ENCODE measurements at regions not wholly inside any gene's neighbourhood (a gene's known extent, or its start where the extent isn't known, plus 50 kb on each side); places are given as distances from the start of the nearest gene placed in this dataset.

DNA sequence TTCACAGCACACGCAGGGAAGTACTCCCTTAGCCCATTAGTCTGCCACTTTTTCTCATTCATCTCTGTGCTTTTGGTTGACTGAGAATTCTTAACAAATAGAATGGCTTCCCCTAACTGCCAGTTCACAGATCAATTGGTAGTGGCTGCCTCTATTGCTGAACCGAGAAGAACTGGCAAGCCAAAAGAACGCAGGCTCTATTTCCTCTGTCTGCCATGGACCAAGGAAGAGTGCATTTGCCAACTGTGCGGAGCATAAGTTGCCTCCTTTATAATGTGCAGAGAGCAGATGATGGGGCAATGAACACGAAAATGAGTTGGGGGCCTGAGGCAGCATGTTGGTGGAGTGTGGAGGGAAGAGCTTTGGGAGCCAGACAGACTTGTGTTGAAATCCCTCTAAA is 483.1 kb upstream of the CAMK1G start:
- no peak for DNase-seq
- Mint-ChIP-seq H3K9me3 (no peaks in the 10 kb centered on the region), H3K4me3 (no peak overlapping the region), H3K36me3 (ENCODE audit: low read depth) (no peaks in the 10 kb centered on the region), H3K4me1 (peaks cover 56% of the 10 kb centered on the region), H3K27ac (no peak overlapping the region), H3K27me3 (ENCODE audit: insufficient read depth) (no peaks in the 10 kb centered on the region)
- Histone ChIP-seq H3K4me1 (ENCODE audit: control insufficient read depth, insufficient read depth, low read length) (peaks cover 15% of the 10 kb centered on the region), H3K4me3 (ENCODE audit: low read length) (no peak overlapping the region), H3K27ac (ENCODE audit: low read depth, low read length) (no peak overlapping the region), H3K36me3 (ENCODE audit: control insufficient read depth, insufficient read depth, low read length) (no peaks in the 10 kb centered on the region), H3K9ac (ENCODE audit: extremely low read depth, low read length, poor library complexity, severe bottlenecking) (no peak overlapping the region), H3K9me3 (ENCODE audit: control insufficient read depth, low read length) (no peaks in the 10 kb centered on the region), H3K27me3 (ENCODE audit: control insufficient read depth, insufficient read depth, low read length, poor library complexity, severe bottlenecking) (no peaks in the 10 kb centered on the region)
- TF ChIP-seq, protein P1, sequence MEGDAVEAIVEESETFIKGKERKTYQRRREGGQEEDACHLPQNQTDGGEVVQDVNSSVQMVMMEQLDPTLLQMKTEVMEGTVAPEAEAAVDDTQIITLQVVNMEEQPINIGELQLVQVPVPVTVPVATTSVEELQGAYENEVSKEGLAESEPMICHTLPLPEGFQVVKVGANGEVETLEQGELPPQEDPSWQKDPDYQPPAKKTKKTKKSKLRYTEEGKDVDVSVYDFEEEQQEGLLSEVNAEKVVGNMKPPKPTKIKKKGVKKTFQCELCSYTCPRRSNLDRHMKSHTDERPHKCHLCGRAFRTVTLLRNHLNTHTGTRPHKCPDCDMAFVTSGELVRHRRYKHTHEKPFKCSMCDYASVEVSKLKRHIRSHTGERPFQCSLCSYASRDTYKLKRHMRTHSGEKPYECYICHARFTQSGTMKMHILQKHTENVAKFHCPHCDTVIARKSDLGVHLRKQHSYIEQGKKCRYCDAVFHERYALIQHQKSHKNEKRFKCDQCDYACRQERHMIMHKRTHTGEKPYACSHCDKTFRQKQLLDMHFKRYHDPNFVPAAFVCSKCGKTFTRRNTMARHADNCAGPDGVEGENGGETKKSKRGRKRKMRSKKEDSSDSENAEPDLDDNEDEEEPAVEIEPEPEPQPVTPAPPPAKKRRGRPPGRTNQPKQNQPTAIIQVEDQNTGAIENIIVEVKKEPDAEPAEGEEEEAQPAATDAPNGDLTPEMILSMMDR (conservative IDR thresholded peaks at IDR 0.05) = no peak
- WGBS, 2 experiments (ENCODE audit: insufficient coverage in 1 of 2, insufficient read length in 1 of 2) = 93 to 95% methylated on average over 4 to 5 of the region's 5 CpGs

DNA sequence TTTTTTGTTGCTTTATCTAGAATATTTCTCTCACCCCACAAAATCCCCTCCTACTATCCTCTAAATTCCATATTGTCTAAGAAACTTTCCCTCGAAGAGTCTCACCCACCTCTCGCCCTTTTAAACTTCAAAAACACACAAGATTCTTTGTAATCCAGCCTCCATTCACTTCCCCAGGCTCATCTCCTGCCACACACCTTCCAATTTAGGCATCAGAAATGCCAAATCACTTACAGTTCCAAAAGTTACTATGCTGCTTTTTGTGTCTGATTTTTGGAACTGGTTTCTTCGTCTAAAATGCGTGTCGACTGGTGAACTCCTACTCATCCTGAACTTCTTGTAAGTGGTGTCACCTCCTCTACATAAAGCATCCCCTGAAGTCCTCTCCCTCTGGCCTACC is 482.4 kb upstream of the CAMK1G start:
- H3K4me3 Mint-ChIP-seq = no peak overlapping the region
- no peak overlapping the region for H3K27ac Mint-ChIP-seq
- H3K27me3 Mint-ChIP-seq (ENCODE audit: insufficient read depth) = no peaks in the 10 kb centered on the region
- H3K27ac ChIP-seq (ENCODE audit: low read depth, low read length) = no peak overlapping the region
- peaks cover 15% of the 10 kb centered on the region for H3K4me1 ChIP-seq (ENCODE audit: control insufficient read depth, insufficient read depth, low read length)
- 88 to 94% methylated on average over 5 of the region's 5 CpGs for WGBS, 2 experiments (ENCODE audit: insufficient coverage in 1 of 2, insufficient read length in 1 of 2)
- H3K9me3 ChIP-seq (ENCODE audit: control insufficient read depth, low read length) = no peaks in the 10 kb centered on the region
- H3K36me3 ChIP-seq (ENCODE audit: control insufficient read depth, insufficient read depth, low read length) = no peaks in the 10 kb centered on the region
- no peak for DNase-seq
- H3K4me1 Mint-ChIP-seq = peaks cover 57% of the 10 kb centered on the region
- no peaks in the 10 kb centered on the region for H3K9me3 Mint-ChIP-seq
- TF ChIP-seq, protein P1 (conservative IDR thresholded peaks at IDR 0.05) = no peak
- no peak overlapping the region for H3K4me3 ChIP-seq (ENCODE audit: low read length)
- no peak overlapping the region for H3K9ac ChIP-seq (ENCODE audit: extremely low read depth, low read length, poor library complexity, severe bottlenecking)
- no peaks in the 10 kb centered on the region for H3K27me3 ChIP-seq (ENCODE audit: control insufficient read depth, insufficient read depth, low read length, poor library complexity, severe bottlenecking)
- H3K36me3 Mint-ChIP-seq (ENCODE audit: low read depth) = no peaks in the 10 kb centered on the region

GRCh38 chr1:209102120-209102519 is 481.4 kb upstream of the CAMK1G start:
- no peaks in the 10 kb centered on the region for H3K9me3 Mint-ChIP-seq
- H3K4me3 ChIP-seq (ENCODE audit: low read length) = no peak overlapping the region
- H3K36me3 ChIP-seq (ENCODE audit: control insufficient read depth, insufficient read depth, low read length) = no peaks in the 10 kb centered on the region
- H3K4me3 Mint-ChIP-seq = no peak overlapping the region
- no peak overlapping the region for H3K27ac ChIP-seq (ENCODE audit: low read depth, low read length)
- no peaks in the 10 kb centered on the region for H3K27me3 ChIP-seq (ENCODE audit: control insufficient read depth, insufficient read depth, low read length, poor library complexity, severe bottlenecking)
- no peak overlapping the region for H3K27ac Mint-ChIP-seq
- DNase-seq = no peak
- TF ChIP-seq, protein P1 (conservative IDR thresholded peaks at IDR 0.05) = no peak
- peaks cover 6% of the 10 kb centered on the region for H3K9me3 ChIP-seq (ENCODE audit: control insufficient read depth, low read length)
- 71 to 77% methylated on average over 1 to 3 of the region's 4 CpGs for WGBS, 2 experiments (ENCODE audit: insufficient coverage in 1 of 2, insufficient read length in 1 of 2)
- H3K36me3 Mint-ChIP-seq (ENCODE audit: low read depth) = no peaks in the 10 kb centered on the region
- peaks cover 15% of the 10 kb centered on the region for H3K4me1 ChIP-seq (ENCODE audit: control insufficient read depth, insufficient read depth, low read length)
- H3K9ac ChIP-seq (ENCODE audit: extremely low read depth, low read length, poor library complexity, severe bottlenecking) = no peak overlapping the region
- H3K27me3 Mint-ChIP-seq (ENCODE audit: insufficient read depth) = no peaks in the 10 kb centered on the region
- peaks cover 65% of the 10 kb centered on the region for H3K4me1 Mint-ChIP-seq

Measured in endodermal cell (in vitro differentiated cells).